OCI-LY1 (cell line): ENCODE measurements at regions not wholly inside any gene's neighbourhood (a gene's known extent, or its start where the extent isn't known, plus 50 kb on each side); places are given as distances from the start of the nearest gene placed in this dataset.

Experiments used
- H2AFZ ChIP-seq: fragments of 200-600 bp; sonication (generic), shearing (Covaris generic); 2 replicates; pipeline ENCODE4 v1.6.0; 2014; ENCODE audit warnings: antibody characterized with exemption, mild to moderate bottlenecking, low read length
- H3F3A ChIP-seq: fragments of 200-600 bp; sonication (generic), shearing (Covaris generic); 2 replicates; pipeline ENCODE4 v1.6.0; 2014; ENCODE audit warnings: mild to moderate bottlenecking, antibody characterized with exemption, low read length, moderate library complexity; ENCODE audit not compliant: insufficient read depth
- H3K27ac ChIP-seq: fragments of 200-600 bp; sonication (generic); 2 replicates; pipeline ENCODE4 v1.5.1; 2014; ENCODE audit warnings: low read length, mixed run types, mild to moderate bottlenecking, low read depth; ENCODE audit not compliant: poor library complexity, severe bottlenecking
- H3K27me3 ChIP-seq: fragments of 200-600 bp; sonication (generic); 2 replicates; pipeline ENCODE4 v1.6.0; 2014; ENCODE audit warnings: antibody characterized with exemption, mild to moderate bottlenecking, low read length, moderate library complexity; ENCODE audit not compliant: insufficient read depth
- H3K36me3 ChIP-seq: fragments of 200-600 bp; sonication (generic); 2 replicates; pipeline ENCODE4 v1.6.1; 2014; ENCODE audit warnings: mild to moderate bottlenecking, antibody characterized with exemption, low read length, moderate library complexity, mixed read lengths; ENCODE audit not compliant: insufficient read depth
- H3K4me1 ChIP-seq: fragments of 200-600 bp; sonication (generic); 2 replicates; pipeline ENCODE4 v1.5.1; 2014; ENCODE audit warnings: mild to moderate bottlenecking, low read length, moderate library complexity; ENCODE audit not compliant: insufficient read depth, severe bottlenecking
- H3K4me2 ChIP-seq: fragments of 200-600 bp; sonication (generic), shearing (Covaris generic); 2 replicates; pipeline ENCODE4 v1.6.1; 2014; ENCODE audit warnings: low read length
- H3K4me3 ChIP-seq: fragments of 200-600 bp; sonication (generic); 2 replicates; pipeline ENCODE4 v1.5.1; 2014; ENCODE audit warnings: low read length, low read depth, mild to moderate bottlenecking, mixed read lengths; ENCODE audit not compliant: poor library complexity, severe bottlenecking
- H3K79me2 ChIP-seq: fragments of 200-600 bp; shearing (Covaris generic); 2 replicates; pipeline ENCODE4 v1.6.1; 2016; ENCODE audit warnings: mixed run types, low read length, mixed read lengths; ENCODE audit not compliant: insufficient read depth
- H3K9ac ChIP-seq: fragments of 200-600 bp; sonication (generic), shearing (Covaris generic); 2 replicates; pipeline ENCODE4 v1.6.1; 2014; ENCODE audit warnings: mild to moderate bottlenecking, low read length, mixed read lengths
- H3K9me2 ChIP-seq: fragments of 200-600 bp; sonication (generic), shearing (Covaris generic); 2 replicates; pipeline ENCODE4 v1.6.1; 2014; ENCODE audit warnings: low read depth, mild to moderate bottlenecking, low read length, mixed read lengths
- H3K9me3 ChIP-seq: fragments of 200-600 bp; shearing (Covaris generic); 2 replicates; pipeline ENCODE4 v1.6.1; 2014; ENCODE audit warnings: low read length, mixed read lengths
- H4K20me1 ChIP-seq: fragments of 200-600 bp; sonication (generic), shearing (Covaris generic); 2 replicates; pipeline ENCODE4 v1.6.0; 2016; ENCODE audit warnings: mild to moderate bottlenecking, low read length; ENCODE audit not compliant: insufficient read depth
- CTCF ChIP-seq: fragments of 200-600 bp; sonication (generic), shearing (Covaris generic); IDR thresholded peaks from 2 replicates; pipeline ENCODE4 v1.5.1; 2017; ENCODE audit warnings: mild to moderate bottlenecking, antibody characterized with exemption, low read length, moderate library complexity, mixed read lengths
- EZH2 ChIP-seq: fragments of 200-600 bp; sonication (generic), shearing (Covaris generic); IDR thresholded peaks from 2 replicates; pipeline ENCODE4 v1.8.0; 2017; ENCODE audit warnings: borderline replicate concordance, mixed run types, mild to moderate bottlenecking, antibody characterized with exemption, low read length, moderate library complexity, mixed read lengths

- no peaks in the 10 kb centered on the region for H3K9me2 ChIP-seq
Observed at GRCh38 chr11:24196733-24197132, 300.1 kb upstream of the LUZP2 start.

GRCh38 chr11:24198481-24198880 lies 298.4 kb upstream of the LUZP2 start:
- no peaks in the 10 kb centered on the region for H3K27me3 ChIP-seq
- no peak overlapping the region for H3K27ac ChIP-seq
- no peak overlapping the region for H2AFZ ChIP-seq
- no peaks in the 10 kb centered on the region for H3K79me2 ChIP-seq
- no peaks in the 10 kb centered on the region for H3K9me3 ChIP-seq
- no peaks in the 10 kb centered on the region for H3K36me3 ChIP-seq
- H3K9ac ChIP-seq = no peak overlapping the region
- no peak for TF ChIP-seq EZH2
- TF ChIP-seq CTCF = no peak
- no peak overlapping the region for H3K4me2 ChIP-seq
- no peaks in the 10 kb centered on the region for H4K20me1 ChIP-seq
- no peaks in the 10 kb centered on the region for H3F3A ChIP-seq
- no peaks in the 10 kb centered on the region for H3K9me2 ChIP-seq
- H3K4me1 ChIP-seq = no peaks in the 10 kb centered on the region
- H3K4me3 ChIP-seq = no peak overlapping the region

More at GRCh38 chr11:24196733-24197132, 300.1 kb upstream of the LUZP2 start:
- H3K9me3 ChIP-seq = no peaks in the 10 kb centered on the region
- TF ChIP-seq CTCF = no peak
- TF ChIP-seq EZH2 = no peak
- no peaks in the 10 kb centered on the region for H3K79me2 ChIP-seq
- no peaks in the 10 kb centered on the region for H3K27me3 ChIP-seq
- H3K27ac ChIP-seq = no peak overlapping the region
- H3K4me3 ChIP-seq = no peak overlapping the region
- no peaks in the 10 kb centered on the region for H4K20me1 ChIP-seq
- no peaks in the 10 kb centered on the region for H3F3A ChIP-seq
- no peak overlapping the region for H3K4me2 ChIP-seq
- no peak overlapping the region for H2AFZ ChIP-seq
- H3K9ac ChIP-seq = no peak overlapping the region
- H3K4me1 ChIP-seq = no peaks in the 10 kb centered on the region
- no peaks in the 10 kb centered on the region for H3K36me3 ChIP-seq

- no peaks in the 10 kb centered on the region for H3K9me3 ChIP-seq
- H3K27ac ChIP-seq = no peak overlapping the region
- no peaks in the 10 kb centered on the region for H3K27me3 ChIP-seq
- TF ChIP-seq EZH2 (no peak), CTCF (no peak)
- no peaks in the 10 kb centered on the region for H3K36me3 ChIP-seq
- H3K79me2 ChIP-seq = no peaks in the 10 kb centered on the region
- no peak overlapping the region for H3K4me3 ChIP-seq
- H2AFZ ChIP-seq = no peak overlapping the region
- H3K9ac ChIP-seq = no peak overlapping the region
- H3K9me2 ChIP-seq = no peaks in the 10 kb centered on the region
- no peaks in the 10 kb centered on the region for H4K20me1 ChIP-seq
- no peak overlapping the region for H3K4me2 ChIP-seq
- H3K4me1 ChIP-seq = no peaks in the 10 kb centered on the region
- no peaks in the 10 kb centered on the region for H3F3A ChIP-seq
Observed at GRCh38 chr11:24199461-24199860, 297.4 kb upstream of the LUZP2 start.
